ENCODE measurements at regions not wholly inside any gene's neighbourhood (a gene's known extent, or its start where the extent isn't known, plus 50 kb on each side); places are given as distances from the start of the nearest gene placed in this dataset.

DNA sequence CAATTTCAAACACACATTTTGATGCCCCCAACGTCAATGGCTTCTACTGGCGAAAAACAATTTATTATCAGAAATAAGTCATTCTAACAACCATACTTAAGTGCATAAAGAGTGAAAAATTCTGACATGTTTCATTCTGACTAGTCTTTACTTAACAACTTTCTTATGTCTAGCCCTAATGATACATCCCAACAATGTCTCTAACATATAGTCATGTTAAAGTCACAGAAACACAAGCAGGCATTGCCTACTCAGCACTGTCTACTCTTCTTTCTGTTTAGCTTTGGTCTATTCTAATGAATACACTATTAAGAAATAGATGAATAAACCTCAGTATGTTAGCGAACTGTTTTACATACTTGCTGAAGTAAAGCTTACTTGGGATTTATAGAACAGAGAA lies 105.8 kb upstream of the DUSP10 start:
- Histone ChIP-seq H2AFZ (no peak overlapping the region), H3K79me2 (no peaks in the 10 kb centered on the region), H3K9me2 (replicated peaks; ENCODE audit: insufficient read depth) (no peaks in the 10 kb centered on the region), H3K27ac (no peak overlapping the region), H3K4me2 (no peak overlapping the region), H3K4me3 (no peak overlapping the region), H4K20me1 (ENCODE audit: insufficient read depth, poor library complexity, severe bottlenecking) (no peaks in the 10 kb centered on the region), H3K36me3 (replicated peaks; ENCODE audit: insufficient read depth, low read depth) (no peaks in the 10 kb centered on the region), H3K4me1 (ENCODE audit: insufficient read depth) (peaks cover 18% of the 10 kb centered on the region), H3K9me3 (ENCODE audit: low read depth) (no peaks in the 10 kb centered on the region), H3K27me3 (no peaks in the 10 kb centered on the region)
- no peak for DNase-seq (ENCODE audit: low spot score)
- TF ChIP-seq EZH2 (IDR thresholded peaks at IDR 0.05; ENCODE audit: borderline replicate concordance) = no peak
- TF ChIP-seq, protein P1, sequence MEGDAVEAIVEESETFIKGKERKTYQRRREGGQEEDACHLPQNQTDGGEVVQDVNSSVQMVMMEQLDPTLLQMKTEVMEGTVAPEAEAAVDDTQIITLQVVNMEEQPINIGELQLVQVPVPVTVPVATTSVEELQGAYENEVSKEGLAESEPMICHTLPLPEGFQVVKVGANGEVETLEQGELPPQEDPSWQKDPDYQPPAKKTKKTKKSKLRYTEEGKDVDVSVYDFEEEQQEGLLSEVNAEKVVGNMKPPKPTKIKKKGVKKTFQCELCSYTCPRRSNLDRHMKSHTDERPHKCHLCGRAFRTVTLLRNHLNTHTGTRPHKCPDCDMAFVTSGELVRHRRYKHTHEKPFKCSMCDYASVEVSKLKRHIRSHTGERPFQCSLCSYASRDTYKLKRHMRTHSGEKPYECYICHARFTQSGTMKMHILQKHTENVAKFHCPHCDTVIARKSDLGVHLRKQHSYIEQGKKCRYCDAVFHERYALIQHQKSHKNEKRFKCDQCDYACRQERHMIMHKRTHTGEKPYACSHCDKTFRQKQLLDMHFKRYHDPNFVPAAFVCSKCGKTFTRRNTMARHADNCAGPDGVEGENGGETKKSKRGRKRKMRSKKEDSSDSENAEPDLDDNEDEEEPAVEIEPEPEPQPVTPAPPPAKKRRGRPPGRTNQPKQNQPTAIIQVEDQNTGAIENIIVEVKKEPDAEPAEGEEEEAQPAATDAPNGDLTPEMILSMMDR (IDR thresholded peaks at IDR 0.05; ENCODE audit: poor library complexity) = no peak
- TF ChIP-seq EZH2phosphoT487 (IDR thresholded peaks at IDR 0.05; ENCODE audit: low read depth, severe bottlenecking, unreplicated experiment) = no peak
- 95% methylated on average over 3 of the region's 3 CpGs for WGBS (ENCODE audit: low lambda C conversion rate, missing lambda C conversion rate)

DNA sequence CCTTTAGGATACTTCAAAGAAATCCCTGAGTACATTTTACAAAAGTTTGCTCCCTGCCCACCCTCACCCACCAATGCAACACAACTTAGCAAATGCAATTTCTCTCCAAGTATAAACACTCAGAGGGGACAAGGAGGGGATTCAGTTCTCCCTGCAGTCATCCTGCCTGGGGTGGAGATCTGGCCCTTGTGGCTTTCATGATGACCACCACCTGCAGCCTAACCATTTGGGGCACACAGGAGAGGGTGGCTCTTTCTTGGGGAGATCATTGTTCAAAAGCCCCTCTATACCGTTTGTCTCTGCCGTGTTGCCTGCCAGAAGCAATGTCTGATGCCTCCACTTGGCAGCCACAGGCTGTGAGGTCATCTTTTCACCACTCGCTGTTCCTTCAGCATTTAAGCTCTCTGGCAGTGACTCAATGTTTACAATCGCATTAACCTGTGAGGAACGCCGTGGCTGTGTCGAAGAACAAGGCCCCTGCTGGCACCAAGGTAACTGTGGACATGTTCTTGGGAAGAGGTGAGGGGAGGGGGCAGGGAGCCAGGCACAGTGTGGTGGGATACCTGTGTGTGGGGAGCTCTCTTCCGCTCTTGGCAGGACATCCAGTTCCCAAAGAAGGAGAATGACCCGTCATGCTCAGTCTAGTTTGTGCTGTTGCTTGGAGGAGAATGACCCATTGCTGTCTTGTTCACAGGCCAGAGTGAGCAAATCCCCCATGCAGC lies 103.9 kb upstream of the DUSP10 start:
- Histone ChIP-seq H3K4me3 (no peak overlapping the region), H2AFZ (peak overlapping the region; percentile 41), H3K79me2 (no peaks in the 10 kb centered on the region), H3K9me2 (replicated peaks; ENCODE audit: insufficient read depth) (no peaks in the 10 kb centered on the region), H3K4me2 (peak overlapping the region; percentile 48), H3K36me3 (replicated peaks; ENCODE audit: insufficient read depth, low read depth) (no peaks in the 10 kb centered on the region), H3K27me3 (no peaks in the 10 kb centered on the region), H3K27ac (peak overlapping the region; percentile 87), H3K4me1 (ENCODE audit: insufficient read depth) (peaks cover 18% of the 10 kb centered on the region), H3K9me3 (ENCODE audit: low read depth) (no peaks in the 10 kb centered on the region), H4K20me1 (ENCODE audit: insufficient read depth, poor library complexity, severe bottlenecking) (no peaks in the 10 kb centered on the region)
- DNase-seq (ENCODE audit: low spot score) = peak; percentile 87
- WGBS (ENCODE audit: low lambda C conversion rate, missing lambda C conversion rate) = 24% methylated on average over 9 of the region's 9 CpGs
- TF ChIP-seq EZH2phosphoT487 (IDR thresholded peaks at IDR 0.05; ENCODE audit: low read depth, severe bottlenecking, unreplicated experiment) (no peak), EZH2 (IDR thresholded peaks at IDR 0.05; ENCODE audit: borderline replicate concordance) (no peak)
- TF ChIP-seq, protein P1 (IDR thresholded peaks at IDR 0.05; ENCODE audit: poor library complexity) = no peak

DNA sequence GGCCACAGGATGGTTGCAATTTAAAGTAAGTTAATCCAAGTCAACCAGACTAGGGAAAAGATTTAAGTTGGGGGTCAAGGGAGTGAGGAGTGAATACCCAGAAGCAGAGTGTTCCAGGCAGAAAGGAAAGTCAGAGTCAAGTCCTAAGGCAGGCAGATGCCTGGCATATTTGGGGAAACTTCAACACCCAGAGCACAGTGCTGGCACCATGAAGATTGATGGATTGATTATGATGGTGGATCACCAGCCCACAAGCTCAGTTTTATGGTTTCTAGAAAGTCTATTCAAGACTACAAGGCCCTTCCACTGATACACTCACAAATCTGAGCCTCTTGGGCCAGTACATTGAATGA lies 100.1 kb upstream of the DUSP10 start:
- H3K4me1 ChIP-seq (ENCODE audit: insufficient read depth) = peaks cover 21% of the 10 kb centered on the region
- no peak overlapping the region for H3K4me2 ChIP-seq
- TF ChIP-seq EZH2 (IDR thresholded peaks at IDR 0.05; ENCODE audit: borderline replicate concordance) = no peak
- no peak for TF ChIP-seq EZH2phosphoT487 (IDR thresholded peaks at IDR 0.05; ENCODE audit: low read depth, severe bottlenecking, unreplicated experiment)
- TF ChIP-seq, protein P1 (IDR thresholded peaks at IDR 0.05; ENCODE audit: poor library complexity) = no peak
- H2AFZ ChIP-seq = no peak overlapping the region
- H3K9me3 ChIP-seq (ENCODE audit: low read depth) = no peaks in the 10 kb centered on the region
- H3K9me2 ChIP-seq (replicated peaks; ENCODE audit: insufficient read depth) = no peaks in the 10 kb centered on the region
- H3K27ac ChIP-seq = no peak overlapping the region
- no peak overlapping the region for H3K4me3 ChIP-seq
- no peak for DNase-seq (ENCODE audit: low spot score)
- H3K79me2 ChIP-seq = no peaks in the 10 kb centered on the region
- no peaks in the 10 kb centered on the region for H3K27me3 ChIP-seq
- no peaks in the 10 kb centered on the region for H4K20me1 ChIP-seq (ENCODE audit: insufficient read depth, poor library complexity, severe bottlenecking)
- H3K36me3 ChIP-seq (replicated peaks; ENCODE audit: insufficient read depth, low read depth) = no peaks in the 10 kb centered on the region

All from hepatocyte (in vitro differentiated cells).